Spleen (tissue), 11 donors: ENCODE measurements at regions not wholly inside any gene's neighbourhood (a gene's known extent, or its start where the extent isn't known, plus 50 kb on each side); places are given as distances from the start of the nearest gene placed in this dataset.

ENCODE experiments used
- DNase-seq: peaks from one replicate; pipeline ENCODE4 v3.0.0-alpha.2; 2020
- H3K27ac ChIP-seq, 8 donors: fragments of 200-600 bp; sonication (generic) in 7 of 8; 1 replicate in 4 of 8; 2 replicates in 4 of 8; pipeline versions ENCODE4 v1.5.0 to v1.8.0; 2016 to 2021; ENCODE audit warnings: inconsistent platforms in 4 of 8, mild to moderate bottlenecking in 4 of 8, moderate library complexity in 1 of 8
- H3K27me3 ChIP-seq, 7 donors: fragments of 200-600 bp; sonication (generic) in 6 of 7; replicated peaks in 1 of 7; 1 replicate in 4 of 7; 2 replicates in 3 of 7; pipeline versions ENCODE4 v1.5.0 to v1.8.0; 2016 to 2021; ENCODE audit warnings: inconsistent platforms in 3 of 7, mild to moderate bottlenecking in 1 of 7
- H3K36me3 ChIP-seq, 6 donors: fragments of 200-600 bp; sonication (generic) in 5 of 6; 1 replicate in 4 of 6; 2 replicates in 2 of 6; pipeline versions ENCODE4 v1.5.0 to v1.8.0; 2016 to 2021; ENCODE audit warnings: inconsistent platforms in 2 of 6
- H3K4me1 ChIP-seq, 6 donors: fragments of 200-600 bp; sonication (generic) in 5 of 6; 1 replicate in 3 of 6; 2 replicates in 3 of 6; pipeline versions ENCODE4 v1.5.0 to v1.8.0; 2016 to 2021; ENCODE audit warnings: inconsistent platforms in 3 of 6
- H3K4me3 ChIP-seq, 8 donors: fragments of 200-600 bp; sonication (generic) in 7 of 8; 1 replicate in 4 of 8; 2 replicates in 4 of 8; pipeline versions ENCODE4 v1.5.0 to v1.8.0; 2016 to 2021; ENCODE audit warnings: inconsistent platforms in 4 of 8, mild to moderate bottlenecking in 4 of 8, moderate library complexity in 2 of 8
- H3K9me3 ChIP-seq, 8 donors: fragments of 200-600 bp; sonication (generic) in 7 of 8; 1 replicate in 4 of 8; 2 replicates in 4 of 8; pipeline versions ENCODE4 v1.5.0 to v1.8.0; 2016 to 2021; ENCODE audit warnings: inconsistent platforms in 4 of 8
- POLR2A ChIP-seq, 3 donors: fragments of 450-650 bp; IDR thresholded peaks; one replicate each; pipeline ENCODE4 v1.5.1; 2017; ENCODE audit warnings: antibody characterized with exemption in 3 of 3, mild to moderate bottlenecking in 1 of 3
- POLR2AphosphoS5 ChIP-seq, 3 donors: sonication (generic); formaldehyde crosslinking; IDR thresholded peaks; one replicate each; pipeline ENCODE4 v1.5.1; 2017; ENCODE audit warnings: antibody characterized with exemption in 3 of 3
- WGBS, 5 donors: extraction: QIAGEN DNeasy Blood & Tissue Kit in 3 of 5; methylation state at CpG; one replicate each; pipeline versions ENCODE4 v1.1.5 to v1.1.7; 2013 to 2018; 5-methylcytosine and 5-hydroxymethylcytosine counted together
- intact Hi-C: fragments of 100-400 bp; cut with DNase I; formaldehyde crosslinking; loops from one replicate; pipeline ENCODE4 v1.15.0; 2023; ENCODE audit warnings: low total_unique reads
- TF ChIP-seq, protein P1 (sequence below), 11 experiments: fragments of 200-600 bp in 7 of 11; fragments of 450-650 bp in 4 of 11; sonication (generic) in 4 of 11; IDR thresholded peaks in 8 of 11; conservative IDR thresholded peaks in 3 of 11; 1 replicate in 7 of 11; 2 replicates in 4 of 11; pipeline versions ENCODE4 v1.4.0 to v1.8.0; 2016 to 2021; ENCODE audit warnings: antibody characterized with exemption in 11 of 11, inconsistent platforms in 4 of 11, mild to moderate bottlenecking in 1 of 11
- donor health status: healthy with polysubstance abuse.
- donor health status: DM: no; HTN: no; CAD: no; lungs with moderate emphysema.
- donor health status: DM: no; HTN: no; CAD: no.
- donor health status: Bipolar disorder and iron deficiency.
- donor health status: healthy.
- donor health status: DM: no; HTN: no; CAD: no.
- donor health status: DM: yes; HTN: yes; CAD: no.

DNA sequence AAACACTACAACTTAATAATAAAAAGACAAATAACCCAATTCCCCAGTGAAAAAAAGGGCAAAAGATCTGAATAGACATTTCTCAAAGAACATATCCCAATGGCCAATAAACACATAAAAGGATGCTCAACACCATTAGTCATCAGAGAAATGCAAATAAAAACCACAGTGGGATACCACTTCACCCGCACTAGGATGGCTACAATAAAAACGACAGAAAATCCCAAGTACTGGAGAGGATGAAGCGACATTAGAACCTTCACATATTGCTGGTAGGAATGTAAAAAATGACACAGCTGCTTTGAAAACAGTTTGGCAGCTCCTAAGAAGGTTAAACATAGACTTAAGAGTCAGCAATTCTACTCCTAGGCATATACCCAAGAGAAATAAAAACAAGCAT, 140.6 kb upstream of the ARX start:
- no peaks in the 10 kb centered on the region for H3K9me3 ChIP-seq
- 47 to 66% (median 54%) methylated on average over 3 of the region's 3 CpGs for WGBS, 5 donors
- H3K27ac ChIP-seq: no peak overlapping the region
- no peaks in the 10 kb centered on the region for H3K4me1 ChIP-seq
- no peaks in the 10 kb centered on the region for H3K36me3 ChIP-seq
- no peaks in the 10 kb centered on the region for H3K27me3 ChIP-seq
- no peak for DNase-seq
- no peak overlapping the region for H3K4me3 ChIP-seq
- TF ChIP-seq, protein P1, sequence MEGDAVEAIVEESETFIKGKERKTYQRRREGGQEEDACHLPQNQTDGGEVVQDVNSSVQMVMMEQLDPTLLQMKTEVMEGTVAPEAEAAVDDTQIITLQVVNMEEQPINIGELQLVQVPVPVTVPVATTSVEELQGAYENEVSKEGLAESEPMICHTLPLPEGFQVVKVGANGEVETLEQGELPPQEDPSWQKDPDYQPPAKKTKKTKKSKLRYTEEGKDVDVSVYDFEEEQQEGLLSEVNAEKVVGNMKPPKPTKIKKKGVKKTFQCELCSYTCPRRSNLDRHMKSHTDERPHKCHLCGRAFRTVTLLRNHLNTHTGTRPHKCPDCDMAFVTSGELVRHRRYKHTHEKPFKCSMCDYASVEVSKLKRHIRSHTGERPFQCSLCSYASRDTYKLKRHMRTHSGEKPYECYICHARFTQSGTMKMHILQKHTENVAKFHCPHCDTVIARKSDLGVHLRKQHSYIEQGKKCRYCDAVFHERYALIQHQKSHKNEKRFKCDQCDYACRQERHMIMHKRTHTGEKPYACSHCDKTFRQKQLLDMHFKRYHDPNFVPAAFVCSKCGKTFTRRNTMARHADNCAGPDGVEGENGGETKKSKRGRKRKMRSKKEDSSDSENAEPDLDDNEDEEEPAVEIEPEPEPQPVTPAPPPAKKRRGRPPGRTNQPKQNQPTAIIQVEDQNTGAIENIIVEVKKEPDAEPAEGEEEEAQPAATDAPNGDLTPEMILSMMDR (IDR thresholded peaks at IDR 0.05 in 8 of 11, conservative IDR thresholded peaks at IDR 0.05 in 3 of 11): no peak
- TF ChIP-seq POLR2A (IDR thresholded peaks at IDR 0.05) (no peak), POLR2AphosphoS5 (IDR thresholded peaks at IDR 0.05) (no peak)
- intact Hi-C loops: no loop called here

DNA sequence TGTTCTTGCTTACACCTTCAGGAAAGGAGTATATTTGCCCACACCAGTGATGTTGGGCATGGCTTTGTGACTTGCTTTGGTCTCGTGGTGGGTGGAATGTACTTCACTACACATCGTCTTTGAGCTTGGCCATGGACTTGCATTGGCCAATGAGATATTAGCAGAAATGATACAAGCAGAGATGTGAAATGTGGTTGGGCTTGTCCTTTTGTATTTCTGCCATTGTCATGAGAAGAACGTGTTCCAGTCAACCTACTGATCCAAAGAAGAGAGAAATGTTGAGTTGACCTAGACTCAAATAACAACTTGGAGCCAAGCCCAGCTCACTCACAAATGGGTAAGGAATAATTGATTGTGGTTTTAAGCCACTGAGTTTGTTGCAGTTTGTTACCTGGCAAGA, 138.4 kb upstream of the ARX start:
- H3K36me3 ChIP-seq: no peaks in the 10 kb centered on the region
- no peaks in the 10 kb centered on the region for H3K4me1 ChIP-seq
- intact Hi-C loops: no loop called here
- H3K9me3 ChIP-seq: no peaks in the 10 kb centered on the region
- 58 to 86% (median 79%) methylated on average over 3 of the region's 3 CpGs for WGBS, 5 donors
- no peak for DNase-seq
- TF ChIP-seq POLR2AphosphoS5 (IDR thresholded peaks at IDR 0.05) (no peak), POLR2A (IDR thresholded peaks at IDR 0.05) (no peak)
- TF ChIP-seq, protein P1 (IDR thresholded peaks at IDR 0.05 in 8 of 11, conservative IDR thresholded peaks at IDR 0.05 in 3 of 11): no peak
- H3K4me3 ChIP-seq: no peak overlapping the region
- H3K27me3 ChIP-seq: no peaks in the 10 kb centered on the region
- no peak overlapping the region for H3K27ac ChIP-seq

DNA sequence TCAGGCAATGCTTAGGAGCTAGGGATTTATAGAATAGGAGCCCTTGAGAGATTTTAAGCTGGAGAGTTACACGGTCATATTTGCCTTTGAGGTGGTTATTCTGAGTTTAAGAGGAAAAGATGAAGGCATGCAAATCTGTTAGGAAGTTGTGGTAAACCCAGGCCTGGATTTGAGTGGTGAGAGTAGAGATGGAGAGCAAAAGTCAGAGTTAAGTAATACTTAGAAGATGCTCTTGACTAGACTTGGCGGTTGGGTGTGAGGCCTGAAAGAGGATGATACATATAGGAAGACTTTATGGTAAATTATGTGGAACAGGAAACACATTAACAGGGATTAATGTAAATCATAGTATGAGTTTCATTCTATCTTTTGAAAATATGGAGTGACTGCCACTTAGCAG, 136.0 kb upstream of the ARX start:
- intact Hi-C loops: no loop called here
- no peaks in the 10 kb centered on the region for H3K36me3 ChIP-seq
- WGBS, 5 donors: 52 to 77% (median 68%) methylated on average over 2 of the region's 2 CpGs

DNA sequence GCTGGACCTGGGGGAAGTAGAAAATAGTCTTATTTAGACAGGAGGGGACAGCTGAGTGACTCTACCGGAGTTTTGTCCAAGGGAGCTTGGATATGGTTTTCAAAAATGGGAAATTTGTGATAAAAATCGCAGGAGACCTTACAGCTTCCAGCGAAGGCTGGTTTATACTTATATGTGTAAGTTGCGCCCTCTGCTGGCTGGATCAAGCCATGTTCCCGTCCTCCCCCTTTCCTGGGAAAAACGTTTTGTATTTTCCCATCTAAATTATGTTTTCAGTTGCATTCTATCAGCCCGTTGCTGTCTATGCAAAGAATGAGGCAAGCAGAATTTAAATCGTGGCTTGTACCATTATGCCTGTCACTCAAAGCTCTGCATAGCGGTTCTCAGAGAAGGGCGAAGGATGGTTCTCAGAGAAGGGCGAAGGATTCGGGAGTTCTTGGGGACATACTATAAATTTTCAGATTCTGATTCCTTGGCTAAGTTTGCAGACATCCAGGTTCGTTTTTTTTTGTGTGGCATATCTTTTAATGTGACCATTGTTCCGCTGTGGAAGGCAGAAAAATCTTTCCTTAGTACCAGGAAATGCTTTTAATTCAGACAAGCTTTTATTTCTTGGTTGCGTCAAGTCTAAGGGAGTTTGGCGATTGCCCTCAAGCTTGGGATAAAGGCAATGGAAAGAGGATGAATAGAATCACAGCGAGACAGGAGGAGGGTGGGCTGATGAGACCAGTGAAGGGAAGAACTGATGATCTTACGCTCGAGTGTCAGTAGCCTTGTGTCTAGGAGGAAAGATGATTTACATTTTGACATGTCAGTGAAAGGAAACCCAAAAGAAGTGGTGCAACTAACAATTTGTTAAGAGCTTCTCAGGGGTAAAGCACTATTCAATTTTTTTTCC, 128.5 kb upstream of the ARX start:
- H3K4me3 ChIP-seq: no peak overlapping the region
- WGBS, 5 donors: 12 to 26% (median 15%) methylated on average over 19 of the region's 19 CpGs

More for the DNA sequence above, 136.0 kb upstream of the ARX start:
- Histone ChIP-seq H3K27me3 (no peaks in the 10 kb centered on the region), H3K27ac (no peak overlapping the region), H3K4me1 (no peaks in the 10 kb centered on the region), H3K4me3 (no peak overlapping the region), H3K9me3 (no peaks in the 10 kb centered on the region)
- DNase-seq: no peak
- TF ChIP-seq POLR2AphosphoS5 (IDR thresholded peaks at IDR 0.05) (no peak), POLR2A (IDR thresholded peaks at IDR 0.05) (no peak)
- TF ChIP-seq, protein P1 (IDR thresholded peaks at IDR 0.05 in 8 of 11, conservative IDR thresholded peaks at IDR 0.05 in 3 of 11): no peak

More for the DNA sequence above, 128.5 kb upstream of the ARX start:
- H3K9me3 ChIP-seq: no peaks in the 10 kb centered on the region
- DNase-seq: no peak
- intact Hi-C loops: loop anchor here (10.0 kb wide), 1 partner anchor 299 kb away; no protein-coding TSS in a partner anchor
- no peak overlapping the region for H3K27ac ChIP-seq
- TF ChIP-seq POLR2AphosphoS5 (IDR thresholded peaks at IDR 0.05) (no peak), POLR2A (IDR thresholded peaks at IDR 0.05) (no peak)
- TF ChIP-seq, protein P1 (IDR thresholded peaks at IDR 0.05 in 8 of 11, conservative IDR thresholded peaks at IDR 0.05 in 3 of 11): peak; percentile 31 to 75 (median 62)
- no peaks in the 10 kb centered on the region for H3K36me3 ChIP-seq
- H3K4me1 ChIP-seq: no peaks in the 10 kb centered on the region
- H3K27me3 ChIP-seq: peaks cover 0 to 17% (median 0%) of the 10 kb centered on the region in 7 donors
